Left lung (tissue), 4 donors: ENCODE measurements at regions not wholly inside any gene's neighbourhood (a gene's known extent, or its start where the extent isn't known, plus 50 kb on each side); places are given as distances from the start of the nearest gene placed in this dataset.

Source experiments
- ATAC-seq: fragments of 200-7000 bp; cut with Tn5 transposase; one replicate; pipeline ENCODE4 v1.9.1; 2020; ENCODE audit warnings: moderate library complexity
- DNase-seq, 4 donors: peaks; one replicate each; pipeline ENCODE4 v3.0.0-alpha.2; 2013 to 2020
- H3K27ac ChIP-seq, 2 donors: fragments of 200-600 bp; sonication (generic) in 1 of 2; one replicate each; pipeline versions ENCODE4 v1.5.0 to v1.8.0; 2020 to 2021
- H3K27me3 ChIP-seq, 2 donors: fragments of 200-600 bp; sonication (generic) in 1 of 2; one replicate each; pipeline versions ENCODE4 v1.5.0 to v1.8.0; 2020 to 2021
- H3K36me3 ChIP-seq, 2 donors: fragments of 200-600 bp; sonication (generic) in 1 of 2; one replicate each; pipeline versions ENCODE4 v1.5.0 to v1.8.0; 2020 to 2021
- H3K4me1 ChIP-seq, 2 donors: fragments of 200-600 bp; one replicate each; pipeline ENCODE4 v1.8.0; 2021
- H3K4me3 ChIP-seq, 2 donors: fragments of 200-600 bp; sonication (generic) in 1 of 2; one replicate each; pipeline versions ENCODE4 v1.5.0 to v1.8.0; 2020 to 2021; ENCODE audit warnings: mild to moderate bottlenecking in 1 of 2
- H3K9me3 ChIP-seq, 2 donors: fragments of 200-600 bp; sonication (generic) in 1 of 2; one replicate each; pipeline versions ENCODE4 v1.5.0 to v1.8.0; 2020 to 2021
- intact Hi-C, 2 donors: fragments of 100-400 bp; cut with DNase I; formaldehyde crosslinking; loops; one replicate each; pipeline versions ENCODE4 v1.11.2 to v1.14.2; 2022
- microRNA-seq, 2 donors: library from miRNA; unstranded; fragments of <30 nt; microRNA quantifications; one replicate each; pipeline ENCODE4, GENCODE V29; 2019
- TF ChIP-seq, protein P1 (sequence below), 2 donors: fragments of 200-600 bp; sonication (generic) in 1 of 2; IDR thresholded peaks; one replicate each; pipeline versions ENCODE4 v1.5.0 to v1.8.0; 2021; ENCODE audit warnings: antibody characterized with exemption in 2 of 2
- donor health status: DM: no; HTN: yes; CAD: no.
- donor health status: DM: no; HTN: no; CAD: no.

DNA sequence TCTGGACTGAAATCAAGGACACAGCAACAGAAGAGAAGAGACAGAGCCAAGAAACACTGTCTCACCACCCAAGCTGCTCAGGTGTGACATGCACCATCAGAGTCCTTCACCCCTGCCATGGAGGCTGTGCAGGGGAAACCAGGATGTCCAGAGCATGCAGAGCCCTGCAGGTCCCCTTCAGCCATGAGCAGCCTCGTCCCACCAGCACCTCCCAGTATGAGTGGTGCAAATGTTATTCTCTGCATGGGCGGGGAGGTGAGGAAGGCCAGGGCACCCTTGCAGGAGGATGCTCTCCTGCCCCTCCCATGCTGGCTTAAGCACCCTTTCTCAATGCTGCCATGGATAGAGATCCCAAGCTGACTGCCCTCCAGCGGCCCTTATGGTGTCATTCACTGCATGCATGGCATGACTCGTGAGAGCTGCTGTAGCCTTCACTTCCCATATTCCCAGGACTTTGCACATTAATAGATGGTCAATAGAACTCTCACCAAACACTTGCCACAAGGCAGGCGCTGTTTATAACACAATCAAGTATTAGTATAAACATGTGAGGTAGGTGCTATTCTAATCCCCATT, 171.0 kb downstream of the ANAPC1 start:
- ATAC-seq (no peak), DNase-seq (no peak)
- TF ChIP-seq, protein P1, sequence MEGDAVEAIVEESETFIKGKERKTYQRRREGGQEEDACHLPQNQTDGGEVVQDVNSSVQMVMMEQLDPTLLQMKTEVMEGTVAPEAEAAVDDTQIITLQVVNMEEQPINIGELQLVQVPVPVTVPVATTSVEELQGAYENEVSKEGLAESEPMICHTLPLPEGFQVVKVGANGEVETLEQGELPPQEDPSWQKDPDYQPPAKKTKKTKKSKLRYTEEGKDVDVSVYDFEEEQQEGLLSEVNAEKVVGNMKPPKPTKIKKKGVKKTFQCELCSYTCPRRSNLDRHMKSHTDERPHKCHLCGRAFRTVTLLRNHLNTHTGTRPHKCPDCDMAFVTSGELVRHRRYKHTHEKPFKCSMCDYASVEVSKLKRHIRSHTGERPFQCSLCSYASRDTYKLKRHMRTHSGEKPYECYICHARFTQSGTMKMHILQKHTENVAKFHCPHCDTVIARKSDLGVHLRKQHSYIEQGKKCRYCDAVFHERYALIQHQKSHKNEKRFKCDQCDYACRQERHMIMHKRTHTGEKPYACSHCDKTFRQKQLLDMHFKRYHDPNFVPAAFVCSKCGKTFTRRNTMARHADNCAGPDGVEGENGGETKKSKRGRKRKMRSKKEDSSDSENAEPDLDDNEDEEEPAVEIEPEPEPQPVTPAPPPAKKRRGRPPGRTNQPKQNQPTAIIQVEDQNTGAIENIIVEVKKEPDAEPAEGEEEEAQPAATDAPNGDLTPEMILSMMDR (IDR thresholded peaks at IDR 0.05): no peak
- no peaks in the 10 kb centered on the region for H3K36me3 ChIP-seq
- H3K4me3 ChIP-seq: no peak overlapping the region
- H3K9me3 ChIP-seq: no peaks in the 10 kb centered on the region
- intact Hi-C loops: no loop called here
- no peak overlapping the region for H3K27ac ChIP-seq
- H3K27me3 ChIP-seq: no peaks in the 10 kb centered on the region
- H3K4me1 ChIP-seq: no peaks in the 10 kb centered on the region

DNA sequence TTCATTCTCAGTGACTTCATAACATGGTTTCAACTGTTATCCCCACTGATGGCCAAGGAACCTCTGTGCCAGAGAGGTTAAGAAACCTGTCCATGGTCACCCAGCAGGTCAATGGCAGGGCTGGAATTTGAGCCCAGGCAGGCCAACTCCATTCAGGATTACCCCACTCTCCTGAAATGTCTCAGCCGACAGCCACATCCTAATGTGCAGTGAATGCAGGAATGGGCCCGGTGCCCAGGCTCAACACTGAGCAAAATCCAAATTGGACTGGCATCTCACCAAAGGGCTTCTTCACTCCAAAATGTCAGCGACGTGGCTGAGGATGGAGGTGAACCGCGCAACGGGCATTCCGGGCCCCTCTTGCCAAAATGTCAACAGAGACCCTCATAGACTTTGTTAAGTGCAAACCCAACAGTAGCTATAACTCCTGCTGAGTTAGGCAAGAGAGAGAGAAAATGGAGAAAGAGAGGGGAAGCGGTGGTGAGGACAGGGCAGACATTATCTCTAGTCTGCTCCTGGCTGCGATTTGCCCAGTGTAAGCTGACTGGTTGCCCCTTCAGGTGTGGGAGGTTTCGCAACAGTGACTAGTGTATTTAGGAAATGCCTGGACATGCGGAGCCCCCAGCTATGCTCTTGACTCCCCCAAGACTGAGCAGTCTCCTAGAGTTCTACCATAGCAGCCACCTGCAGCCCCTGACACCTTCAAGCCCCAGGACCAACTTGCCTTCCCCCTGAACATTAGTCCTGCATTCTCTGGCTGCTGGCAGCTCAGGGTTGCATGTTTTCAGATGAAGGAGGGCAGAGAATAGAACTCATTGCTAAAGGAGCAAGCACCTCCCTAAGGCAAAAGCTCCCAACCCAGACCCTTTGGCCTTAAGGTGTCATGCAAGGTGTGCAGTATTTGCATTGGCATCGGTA, 167.7 kb downstream of the ANAPC1 start:
- no peaks in the 10 kb centered on the region for H3K27me3 ChIP-seq
- no peak overlapping the region for H3K4me3 ChIP-seq
- no peaks in the 10 kb centered on the region for H3K4me1 ChIP-seq
- TF ChIP-seq, protein P1 (IDR thresholded peaks at IDR 0.05): no peak
- no peak overlapping the region for H3K27ac ChIP-seq
- H3K36me3 ChIP-seq: no peaks in the 10 kb centered on the region
- DNase-seq (no peak), ATAC-seq (no peak)
- intact Hi-C loops: no loop called here
- H3K9me3 ChIP-seq: no peaks in the 10 kb centered on the region

DNA sequence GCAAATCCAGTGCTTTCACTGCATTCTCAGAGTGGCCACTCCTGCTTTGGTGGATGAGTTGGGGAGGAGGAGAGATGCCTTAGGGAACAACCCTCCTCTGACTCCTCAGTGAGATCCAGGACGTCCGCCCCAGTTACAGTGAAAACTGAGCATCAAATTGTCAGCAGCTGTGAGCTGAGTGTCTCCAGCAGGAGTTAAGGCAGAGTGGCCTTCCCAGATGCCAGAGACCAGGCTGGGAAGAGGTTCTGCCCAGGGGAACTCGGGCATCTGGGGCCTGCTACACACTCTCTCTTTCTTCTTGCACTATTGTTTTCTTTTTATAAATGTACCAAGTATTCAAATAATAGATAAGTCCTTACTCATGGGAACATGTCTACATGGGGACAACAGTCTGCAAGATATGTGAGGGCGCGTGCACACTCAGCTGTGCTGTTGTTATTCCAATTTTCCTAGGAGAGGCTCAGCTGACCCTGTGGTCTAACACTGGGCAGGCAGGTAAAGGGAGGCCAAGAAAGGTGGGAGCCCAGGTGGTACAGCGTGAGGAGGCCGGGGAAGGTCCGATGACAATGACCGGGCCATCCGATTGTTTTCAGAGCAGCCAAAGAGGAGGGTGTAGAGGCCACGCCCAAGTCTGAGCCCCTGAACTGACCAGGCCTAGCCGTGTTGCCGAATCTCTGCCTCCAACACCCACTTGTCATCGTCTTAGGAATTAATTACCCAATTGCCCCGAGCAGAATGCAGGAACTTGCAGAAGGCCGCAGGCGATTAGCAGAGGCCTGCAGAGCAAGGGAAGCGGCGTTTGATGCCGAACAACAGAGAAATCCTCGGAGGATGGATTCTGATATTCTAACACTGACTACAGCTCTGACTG, 166.9 kb downstream of the ANAPC1 start:
- Histone ChIP-seq H3K36me3 (no peaks in the 10 kb centered on the region), H3K4me3 (no peak overlapping the region), H3K9me3 (no peaks in the 10 kb centered on the region), H3K4me1 (no peaks in the 10 kb centered on the region), H3K27me3 (no peaks in the 10 kb centered on the region), H3K27ac (no peak overlapping the region)
- DNase-seq (peak in 2 of 4 donors; percentile 20 to 43), ATAC-seq (no peak)
- intact Hi-C loops: no loop called here
- TF ChIP-seq, protein P1 (IDR thresholded peaks at IDR 0.05): no peak

Small RNAs in the stretch of these regions (microRNA-seq; reads per million reads assigned to microRNA genes)
- gene MIR4435-2: 0 reads per million in 2 donors
